RWPE1 (cell line): ENCODE measurements at regions not wholly inside any gene's neighbourhood (a gene's known extent, or its start where the extent isn't known, plus 50 kb on each side); places are given as distances from the start of the nearest gene placed in this dataset.

Experiments
- CTCF ChIA-PET: fragments of 350-600 bp; sonication (Branson Sonifier 250); formaldehyde crosslinking; extraction: SDS; loops from one replicate; lab custom pipeline; 2021; lab: Yijun Ruan, JAX
- POLR2A ChIA-PET: fragments of 400-600 bp; formaldehyde crosslinking; extraction: SDS; loops from one replicate; lab custom pipeline; 2020; ENCODE audit warnings: antibody characterized with exemption; ENCODE audit not compliant: low non-redundant PET; lab: Yijun Ruan, JAX
- DNase-seq: peaks from one replicate; pipeline ENCODE4 v3.0.0; 2012; ENCODE audit warnings: low spot score
- H3K27ac ChIP-seq: fragments of 450-650 bp; 2 replicates; pipeline ENCODE4 v1.5.1; 2017
- TF ChIP-seq, protein P1 (sequence below): fragments of 450-650 bp; conservative IDR thresholded peaks from 2 replicates; pipeline ENCODE4 v1.5.1; 2017; ENCODE audit warnings: low read depth, mild to moderate bottlenecking

DNA sequence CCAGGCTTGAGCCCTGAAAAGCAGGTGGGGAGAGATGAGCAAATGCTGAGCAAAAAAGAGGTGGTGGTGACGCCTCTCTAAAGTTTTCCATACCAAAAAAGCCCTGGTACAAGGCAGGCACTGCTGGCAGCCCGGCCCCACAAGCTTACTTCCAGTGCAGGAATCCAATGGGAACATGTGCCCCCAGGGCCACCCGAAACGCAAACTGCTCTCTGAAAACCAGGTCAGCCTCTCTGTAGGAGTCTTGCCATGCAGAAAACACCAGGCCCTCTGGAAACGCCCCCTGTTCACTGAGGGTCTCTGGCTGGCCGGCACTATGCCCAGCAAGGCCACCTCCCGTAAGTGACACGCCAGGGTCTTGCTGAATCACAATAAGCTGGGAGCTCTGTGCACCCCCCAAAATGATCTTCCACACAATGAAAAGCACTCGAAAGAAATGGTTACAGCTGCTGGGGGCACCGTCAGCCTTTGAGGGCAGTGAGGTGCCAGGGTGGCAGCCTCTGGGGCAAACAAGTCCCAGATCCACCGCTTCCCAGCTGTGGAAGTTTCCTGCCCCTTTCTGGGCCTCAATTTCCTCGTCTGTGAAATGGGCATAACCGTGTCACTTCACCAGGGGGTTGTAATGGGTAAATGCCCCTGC lies 170.5 kb downstream of the TOMM20 start:
- TF ChIP-seq, protein P1, sequence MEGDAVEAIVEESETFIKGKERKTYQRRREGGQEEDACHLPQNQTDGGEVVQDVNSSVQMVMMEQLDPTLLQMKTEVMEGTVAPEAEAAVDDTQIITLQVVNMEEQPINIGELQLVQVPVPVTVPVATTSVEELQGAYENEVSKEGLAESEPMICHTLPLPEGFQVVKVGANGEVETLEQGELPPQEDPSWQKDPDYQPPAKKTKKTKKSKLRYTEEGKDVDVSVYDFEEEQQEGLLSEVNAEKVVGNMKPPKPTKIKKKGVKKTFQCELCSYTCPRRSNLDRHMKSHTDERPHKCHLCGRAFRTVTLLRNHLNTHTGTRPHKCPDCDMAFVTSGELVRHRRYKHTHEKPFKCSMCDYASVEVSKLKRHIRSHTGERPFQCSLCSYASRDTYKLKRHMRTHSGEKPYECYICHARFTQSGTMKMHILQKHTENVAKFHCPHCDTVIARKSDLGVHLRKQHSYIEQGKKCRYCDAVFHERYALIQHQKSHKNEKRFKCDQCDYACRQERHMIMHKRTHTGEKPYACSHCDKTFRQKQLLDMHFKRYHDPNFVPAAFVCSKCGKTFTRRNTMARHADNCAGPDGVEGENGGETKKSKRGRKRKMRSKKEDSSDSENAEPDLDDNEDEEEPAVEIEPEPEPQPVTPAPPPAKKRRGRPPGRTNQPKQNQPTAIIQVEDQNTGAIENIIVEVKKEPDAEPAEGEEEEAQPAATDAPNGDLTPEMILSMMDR: no peak
- ChIA-PET POLR2A (no interaction called here), CTCF (interaction anchor here (0.9 kb wide), 1 partner anchor 12 kb away, joined by 3 read pairs; no protein-coding TSS in a partner anchor)
- no peak for DNase-seq
- H3K27ac ChIP-seq: peak overlapping the region; percentile 52

DNA sequence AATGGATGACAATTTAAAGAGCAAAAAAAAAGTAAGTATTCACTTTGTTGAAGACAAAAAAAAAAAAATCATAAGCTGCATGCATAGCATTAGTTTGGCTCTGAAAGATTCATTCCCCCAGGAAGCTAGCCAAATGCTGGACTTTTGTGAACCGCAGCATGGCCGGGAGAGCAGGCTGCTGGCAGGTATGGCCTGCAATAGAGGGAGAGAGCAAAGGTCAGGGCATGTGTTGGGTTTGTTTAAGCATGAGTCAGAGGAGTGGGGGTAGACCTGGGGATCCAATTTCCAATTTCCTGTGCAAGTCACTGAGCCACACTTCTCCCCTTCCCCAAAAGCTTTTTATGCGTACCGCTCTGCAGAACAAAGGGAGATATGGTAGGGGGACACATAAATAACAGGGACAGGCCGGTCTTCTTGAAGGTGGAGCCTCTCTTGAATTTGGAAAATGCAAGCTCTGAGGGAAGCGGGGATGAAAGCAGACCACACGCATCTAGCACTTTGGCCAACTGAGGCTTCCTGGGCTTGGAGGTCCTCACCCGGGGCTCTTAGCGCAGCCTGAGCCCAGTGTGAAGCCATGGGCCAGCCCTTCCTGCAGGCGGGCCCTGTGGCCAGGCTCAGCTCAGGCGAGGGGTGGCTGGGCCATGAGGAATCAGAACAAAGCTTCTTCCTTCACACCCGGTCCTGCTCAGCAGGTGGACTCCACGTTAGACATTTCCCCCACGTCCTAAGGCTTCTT lies 171.1 kb downstream of the TOMM20 start:
- peak overlapping the region; percentile 52 for H3K27ac ChIP-seq
- peak; percentile 80 for DNase-seq
- TF ChIP-seq, protein P1: no peak
- ChIA-PET CTCF (interaction anchor here (0.5 to 0.9 kb wide), 4 partner anchors 13 to 361 kb away, joined by 3 to 4 read pairs (median 4); no protein-coding TSS in a partner anchor), POLR2A (interaction anchor here (0.6 kb wide), 1 partner anchor 234 kb away, joined by 6 read pairs; no protein-coding TSS in a partner anchor)

DNA sequence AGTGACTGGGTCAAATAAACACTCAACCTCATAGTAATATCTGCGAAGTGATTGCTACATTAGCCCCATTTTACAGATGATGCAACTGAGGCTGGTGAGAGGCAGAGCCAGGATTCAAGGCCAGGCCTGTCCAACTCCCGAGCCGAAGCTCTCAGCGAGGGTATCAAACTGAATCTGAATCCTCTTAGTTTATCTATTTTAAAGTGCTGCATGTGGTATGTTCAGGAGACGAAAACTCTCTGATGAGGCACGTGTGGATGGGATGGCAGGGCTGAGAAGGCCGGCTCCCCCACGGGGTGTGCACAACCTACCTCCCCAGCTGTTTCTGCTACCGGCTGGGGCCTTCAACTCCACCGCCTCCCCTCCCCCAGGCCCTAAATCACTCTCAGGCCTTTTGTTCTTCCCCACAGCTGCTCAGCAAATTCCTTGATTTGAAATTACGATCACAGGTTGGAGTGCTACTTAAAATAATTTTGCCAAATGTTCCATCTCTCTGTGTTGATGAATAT lies 171.8 kb downstream of the TOMM20 start:
- ChIA-PET POLR2A (interaction anchor here (0.6 kb wide), 1 partner anchor 233 kb away, joined by 6 read pairs; no protein-coding TSS in a partner anchor), CTCF (interaction anchor here (0.5 to 0.6 kb wide), 2 partner anchors 66 to 229 kb away, joined by 4 read pairs; no protein-coding TSS in a partner anchor)
- TF ChIP-seq, protein P1: no peak
- no peak for DNase-seq
- H3K27ac ChIP-seq: peak overlapping the region; percentile 52

DNA sequence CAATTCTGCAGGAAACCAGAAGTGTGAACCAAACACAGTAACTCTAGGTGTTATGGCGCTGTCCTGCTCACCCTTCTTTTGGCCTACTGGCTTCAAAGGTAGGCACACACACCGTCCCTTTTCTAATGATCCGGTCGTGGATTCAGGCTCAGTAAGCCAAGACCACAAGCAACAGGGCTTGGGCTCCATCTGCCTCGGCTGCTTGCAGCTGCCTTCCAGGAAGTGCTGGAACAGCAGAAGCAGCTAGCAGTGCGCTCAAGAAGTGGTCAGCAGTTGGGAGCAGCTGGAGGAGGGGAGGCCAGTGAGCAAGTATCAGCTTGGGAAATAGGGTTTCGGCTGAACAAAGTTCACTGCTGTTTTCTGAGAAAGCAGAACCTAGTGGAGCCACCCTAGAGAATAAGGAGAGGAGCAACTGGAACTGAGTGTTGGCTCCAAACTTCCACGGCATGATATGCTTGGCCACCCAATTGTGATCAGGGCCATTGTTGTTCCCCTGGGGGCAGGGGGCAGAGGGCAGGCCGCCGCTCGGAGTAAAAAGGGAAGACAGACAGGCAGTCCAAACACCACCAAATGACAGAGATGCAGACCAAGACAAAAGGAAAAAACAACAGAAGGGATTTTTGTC lies 173.4 kb downstream of the TOMM20 start:
- POLR2A ChIA-PET: no interaction called here

DNA sequence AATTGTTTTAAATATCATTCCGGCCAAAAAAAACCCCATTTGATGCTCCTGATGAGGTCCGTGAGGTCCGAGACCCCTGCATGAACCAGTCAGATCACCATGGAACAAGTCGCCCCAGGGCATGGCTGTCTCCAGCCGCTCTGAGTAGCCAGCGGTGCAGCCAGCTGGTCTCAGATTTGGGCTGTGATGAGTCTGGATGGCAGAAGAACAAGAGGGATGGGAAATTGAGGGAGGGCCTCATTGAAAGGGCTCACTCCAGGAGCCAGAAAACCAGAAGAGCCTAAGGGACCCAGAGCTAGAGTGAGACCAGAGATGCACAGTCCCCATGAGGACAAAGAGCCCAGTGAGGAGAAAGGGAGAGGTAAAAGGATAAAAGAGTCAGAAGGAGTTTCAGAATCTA lies 174.0 kb downstream of the TOMM20 start:
- POLR2A ChIA-PET: no interaction called here
- H3K27ac ChIP-seq: no peak overlapping the region
- TF ChIP-seq, protein P1: no peak
- CTCF ChIA-PET: no interaction called here
- no peak for DNase-seq

More for the DNA sequence above, 173.4 kb downstream of the TOMM20 start:
- no peak overlapping the region for H3K27ac ChIP-seq
- TF ChIP-seq, protein P1: no peak
- no peak for DNase-seq
- CTCF ChIA-PET: interaction anchor here (0.6 kb wide), 1 partner anchor 52 kb away, joined by 4 read pairs; no protein-coding TSS in a partner anchor
